H1 (cell line): ENCODE measurements at regions not wholly inside any gene's neighbourhood (a gene's known extent, or its start where the extent isn't known, plus 50 kb on each side); places are given as distances from the start of the nearest gene placed in this dataset.

Source experiments
- CTCF ChIA-PET: fragments of 300-600 bp; sonication (Branson Sonifier 250); formaldehyde crosslinking; loops from one replicate; lab custom pipeline; 2021; ENCODE audit not compliant: partially characterized antibody; lab: Charles Lee
- POLR2A ChIA-PET: fragments of 300-600 bp; sonication (Branson Sonifier 250); formaldehyde crosslinking; loops from one replicate; lab custom pipeline; 2021; ENCODE audit warnings: inconsistent platforms; ENCODE audit not compliant: partially characterized antibody; lab: Charles Lee
- DNase-seq, 2 experiments: peaks; one replicate each; pipeline versions ENCODE4 v3.0.0 to v3.0.0-alpha.2; 2010 to 2022; ENCODE audit warnings: low spot score in 2 of 2, low read depth in 1 of 2, mixed read lengths in 1 of 2
- FAIRE-seq: peaks from 2 replicates; lab custom pipeline; 2011; peaks lifted over from hg19 to GRCh38; lab: Jason Lieb, UNC
- H2AFZ ChIP-seq: 2 replicates; pipeline ENCODE4 v1.8.1; 2012; ENCODE audit warnings: low read length, inconsistent platforms
- H2AK5ac ChIP-seq: 2 replicates; pipeline ENCODE4 v1.6.1; 2013; ENCODE audit warnings: low read depth, low read length
- H2BK120ac ChIP-seq: replicated peaks from 2 replicates; pipeline ENCODE3; 2013; ENCODE audit warnings: low read depth, low read length, inconsistent platforms
- H2BK12ac ChIP-seq: 2 replicates; pipeline ENCODE4 v1.6.1; 2013; ENCODE audit warnings: low read depth, low read length
- H2BK15ac ChIP-seq: 2 replicates; pipeline ENCODE4 v1.6.1; 2013; ENCODE audit warnings: low read length
- H2BK20ac ChIP-seq: 2 replicates; pipeline ENCODE4 v1.6.1; 2013; ENCODE audit warnings: low read length
- H2BK5ac ChIP-seq: 2 replicates; pipeline ENCODE4 v1.6.1; 2013; ENCODE audit warnings: low read depth, low read length
- H3K14ac ChIP-seq: 2 replicates; pipeline ENCODE4 v1.6.1; 2013; ENCODE audit warnings: inconsistent platforms; ENCODE audit not compliant: insufficient read length
- H3K18ac ChIP-seq: 2 replicates; pipeline ENCODE4 v1.6.1; 2013; ENCODE audit warnings: low read length; ENCODE audit errors: extremely low read depth
- H3K23ac ChIP-seq: 2 replicates; pipeline ENCODE4 v1.6.1; 2013; ENCODE audit warnings: inconsistent platforms; ENCODE audit not compliant: insufficient read length
- H3K23me2 ChIP-seq: 2 replicates; pipeline ENCODE4 v1.6.1; 2013; ENCODE audit warnings: low read depth, low read length
- H3K27ac ChIP-seq: 2 replicates; pipeline ENCODE4 v1.6.1; 2011; ENCODE audit warnings: low read depth, low read length, inconsistent platforms
- H3K27me3 ChIP-seq, 4 experiments: replicated peaks in 1 of 4; 1 replicate in 1 of 4; 2 replicates in 3 of 4; pipeline versions ENCODE4 v1.6.1 to v1.8.1; 2011 to 2013; ENCODE audit warnings: low read length in 3 of 4, mild to moderate bottlenecking in 3 of 4, inconsistent platforms in 2 of 4, mixed read lengths in 2 of 4, moderate library complexity in 1 of 4; ENCODE audit not compliant: control insufficient read depth in 3 of 4, insufficient read depth in 3 of 4; ENCODE audit errors: extremely low read depth in 1 of 4
- H3K36me3 ChIP-seq, 4 experiments: 2 replicates each; pipeline versions ENCODE4 v1.6.1 to v1.8.1; 2011 to 2013; ENCODE audit warnings: mild to moderate bottlenecking in 4 of 4, low read length in 3 of 4, moderate library complexity in 2 of 4, control low read depth in 1 of 4, inconsistent platforms in 1 of 4; ENCODE audit not compliant: insufficient read depth in 4 of 4, control insufficient read depth in 2 of 4
- H3K4ac ChIP-seq: replicated peaks from 2 replicates; pipeline ENCODE3; 2013; ENCODE audit warnings: low read length, low read depth, mixed read lengths, inconsistent platforms; ENCODE audit not compliant: insufficient read length
- H3K4me1 ChIP-seq, 4 experiments: replicated peaks in 1 of 4; 1 replicate in 1 of 4; 2 replicates in 3 of 4; pipeline versions ENCODE4 v1.6.1 to v1.8.1; 2011 to 2013; ENCODE audit warnings: low read length in 3 of 4, inconsistent platforms in 2 of 4, mixed read lengths in 1 of 4; ENCODE audit not compliant: insufficient read depth in 4 of 4, control insufficient read depth in 3 of 4
- H3K4me2 ChIP-seq, 2 experiments: 2 replicates each; pipeline versions ENCODE4 v1.6.1 to v1.8.1; 2011 to 2013; ENCODE audit warnings: low read depth in 2 of 2, low read length in 2 of 2, control low read depth in 1 of 2, inconsistent platforms in 1 of 2, mild to moderate bottlenecking in 1 of 2; ENCODE audit not compliant: insufficient read depth in 1 of 2
- H3K4me3 ChIP-seq, 4 experiments: fragments of 200-600, 300-600 bp in 1 of 4; sonication (generic), shearing (Covaris generic), sonication (Bioruptor Twin) in 1 of 4; 2 replicates each; pipeline versions ENCODE4 v1.5.1 to v1.8.1; 2011 to 2016; ENCODE audit warnings: low read length in 4 of 4, low read depth in 3 of 4, control low read depth in 2 of 4, inconsistent platforms in 2 of 4, mild to moderate bottlenecking in 2 of 4, mixed read lengths in 1 of 4, moderate library complexity in 1 of 4; ENCODE audit not compliant: insufficient read depth in 2 of 4; ENCODE audit errors: extremely low read depth in 1 of 4
- H3K56ac ChIP-seq: replicated peaks from 2 replicates; pipeline ENCODE3; 2013; ENCODE audit warnings: low read depth, mild to moderate bottlenecking, mixed read lengths, low read length, inconsistent platforms; ENCODE audit not compliant: insufficient read length
- H3K79me1 ChIP-seq: 2 replicates; pipeline ENCODE4 v1.6.1; 2013; ENCODE audit warnings: low read depth, low read length, control low read depth
- H3K79me2 ChIP-seq, 2 experiments: 2 replicates each; pipeline versions ENCODE4 v1.6.1 to v1.8.1; 2012 to 2013; ENCODE audit warnings: low read length in 2 of 2, mild to moderate bottlenecking in 2 of 2, inconsistent platforms in 1 of 2; ENCODE audit not compliant: insufficient read depth in 2 of 2, control insufficient read depth in 1 of 2
- H3K9ac ChIP-seq, 4 experiments: replicated peaks in 1 of 4; 1 replicate in 1 of 4; 2 replicates in 3 of 4; pipeline versions ENCODE4 v1.6.1 to v1.8.1; 2011 to 2013; ENCODE audit warnings: low read depth in 3 of 4, low read length in 3 of 4, control low read depth in 2 of 4, mild to moderate bottlenecking in 2 of 4, moderate library complexity in 2 of 4, inconsistent platforms in 1 of 4; ENCODE audit errors: extremely low read depth in 1 of 4
- H3K9me3 ChIP-seq, 2 experiments: 2 replicates each; pipeline versions ENCODE4 v1.6.1 to v1.8.1; 2012 to 2013; ENCODE audit warnings: mild to moderate bottlenecking in 2 of 2, moderate library complexity in 2 of 2, control low read depth in 1 of 2, inconsistent platforms in 1 of 2, low read depth in 1 of 2, low read length in 1 of 2, mixed read lengths in 1 of 2; ENCODE audit not compliant: insufficient read depth in 2 of 2
- H4K20me1 ChIP-seq, 2 experiments: replicated peaks in 1 of 2; 2 replicates each; pipeline versions ENCODE3 to v1.8.1; 2011 to 2013; ENCODE audit warnings: inconsistent platforms in 2 of 2, low read length in 2 of 2, mild to moderate bottlenecking in 1 of 2; ENCODE audit not compliant: insufficient read depth in 2 of 2, control insufficient read depth in 1 of 2
- H4K5ac ChIP-seq: 2 replicates; pipeline ENCODE4 v1.6.1; 2013; ENCODE audit warnings: low read length, low read depth, mixed read lengths, inconsistent platforms; ENCODE audit not compliant: insufficient read length
- H4K8ac ChIP-seq: 2 replicates; pipeline ENCODE4 v1.8.0; 2013; ENCODE audit warnings: mild to moderate bottlenecking, moderate library complexity, low read length, inconsistent platforms; ENCODE audit not compliant: insufficient read depth; ENCODE audit errors: extremely low read depth
- H4K91ac ChIP-seq: replicated peaks from 2 replicates; pipeline ENCODE3; 2013; ENCODE audit warnings: low read length, mixed read lengths, inconsistent platforms; ENCODE audit not compliant: insufficient read length
- BACH1 ChIP-seq: IDR thresholded peaks from 2 replicates; pipeline ENCODE4 v1.6.1; 2012; ENCODE audit warnings: low read length, improper control_type of control experiment
- BRCA1 ChIP-seq: IDR thresholded peaks from 2 replicates; pipeline ENCODE4 v1.6.1; 2012; ENCODE audit warnings: low read depth, low read length, improper control_type of control experiment
- CBX5 ChIP-seq: fragments of 300-800, 300-1000 bp; sonication (generic); IDR thresholded peaks from 2 replicates; pipeline ENCODE4 v1.7.1; 2016; ENCODE audit warnings: antibody characterized with exemption, low read length, low read depth
- TAF1 ChIP-seq: IDR thresholded peaks from 2 replicates; pipeline ENCODE4 v1.6.1; 2011; ENCODE audit warnings: mild to moderate bottlenecking, low read depth, low read length
- TCF12 ChIP-seq: IDR thresholded peaks from 2 replicates; pipeline ENCODE4 v1.6.1; 2011; ENCODE audit warnings: low read depth, mild to moderate bottlenecking, low read length
- YY1 ChIP-seq: IDR thresholded peaks from 2 replicates; pipeline ENCODE4 v1.6.1; 2011; ENCODE audit warnings: low read depth, mild to moderate bottlenecking, low read length
- WGBS, 2 experiments: shearing (Covaris generic) in 1 of 2; methylation state at CpG; one replicate each; pipeline versions ENCODE4 v1.1.6 to v1.1.7; 2013 to 2015; ENCODE audit warnings: low lambda C conversion rate in 2 of 2, mixed read lengths in 2 of 2, inconsistent platforms in 1 of 2, low coverage in 1 of 2, missing lambda C conversion rate in 1 of 2; ENCODE audit not compliant: insufficient replicate concordance in 2 of 2, insufficient coverage in 1 of 2, insufficient read length in 1 of 2; ENCODE audit errors: extremely low coverage in 1 of 2, missing lambda C conversion rate in 1 of 2; 5-methylcytosine and 5-hydroxymethylcytosine counted together
- TF ChIP-seq, protein P1 (sequence below): IDR thresholded peaks from 2 replicates; pipeline ENCODE4 v1.6.1; 2011; ENCODE audit warnings: low read depth, mild to moderate bottlenecking, low read length; ENCODE audit not compliant: insufficient read depth

DNA sequence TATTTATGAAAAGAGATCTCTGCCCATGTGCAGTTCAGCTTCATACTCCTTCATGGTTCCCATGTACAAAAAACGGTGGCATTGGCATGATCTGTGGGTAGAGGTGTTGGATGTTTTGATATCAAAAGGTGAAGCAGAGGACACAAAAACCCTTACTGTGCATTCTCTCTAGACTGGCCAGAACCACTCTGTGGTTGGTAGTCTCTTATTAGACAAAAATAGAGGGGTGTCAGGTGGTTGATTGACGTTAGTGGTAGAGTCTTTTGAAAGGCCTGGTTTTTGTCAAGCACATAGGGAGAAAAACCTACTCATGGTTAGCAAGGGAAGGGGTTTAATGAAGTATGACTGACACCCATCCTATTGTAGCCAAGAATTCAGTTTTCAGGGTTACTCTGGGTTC, 400.0 kb upstream of the TMPRSS15 start:
- H3K4me3 ChIP-seq: no peak overlapping the region
- ChIA-PET CTCF (no interaction called here), POLR2A (no interaction called here)
- H2BK5ac ChIP-seq: no peak overlapping the region
- H2AFZ ChIP-seq: no peak overlapping the region
- H3K23ac ChIP-seq: no peak overlapping the region
- H2BK120ac ChIP-seq: no peak overlapping the region
- no peak overlapping the region for H4K5ac ChIP-seq
- no peak overlapping the region for H3K56ac ChIP-seq
- H4K8ac ChIP-seq: no peak overlapping the region
- no peaks in the 10 kb centered on the region for H4K20me1 ChIP-seq
- H2BK15ac ChIP-seq: no peak overlapping the region
- no peak overlapping the region for H3K14ac ChIP-seq
- H3K36me3 ChIP-seq: no peaks in the 10 kb centered on the region; a peak in 1 of 8 replicates
- no peak overlapping the region for H3K18ac ChIP-seq
- H3K9ac ChIP-seq: no peak overlapping the region
- no peaks in the 10 kb centered on the region for H3K4me1 ChIP-seq
- TF ChIP-seq YY1 (no peak), TAF1 (no peak), CBX5 (no peak), BRCA1 (no peak), TCF12 (no peak), BACH1 (no peak)
- TF ChIP-seq, protein P1, sequence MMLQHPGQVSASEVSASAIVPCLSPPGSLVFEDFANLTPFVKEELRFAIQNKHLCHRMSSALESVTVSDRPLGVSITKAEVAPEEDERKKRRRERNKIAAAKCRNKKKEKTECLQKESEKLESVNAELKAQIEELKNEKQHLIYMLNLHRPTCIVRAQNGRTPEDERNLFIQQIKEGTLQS: no peak
- TF ChIP-seq, all 59 proteins: peak for 0
- WGBS, 2 experiments: 98% methylated on average over 2 of the region's 2 CpGs; no CpG with 5 or more reads in 1 of the 2 experiments
- Histone ChIP-seq H2BK12ac (no peak overlapping the region), H3K9me3 (no peaks in the 10 kb centered on the region), H3K27me3 (no peaks in the 10 kb centered on the region), H3K4me2 (no peak overlapping the region), H3K79me1 (no peaks in the 10 kb centered on the region), H3K23me2 (no peaks in the 10 kb centered on the region), H4K91ac (no peak overlapping the region), H3K27ac (no peak overlapping the region), H2AK5ac (no peak overlapping the region), H3K4ac (no peak overlapping the region), H2BK20ac (no peak overlapping the region), H3K79me2 (no peaks in the 10 kb centered on the region)
- FAIRE-seq: no peak
- no peak for DNase-seq
